KBM-7 (cell line): ENCODE measurements at regions not wholly inside any gene's neighbourhood (a gene's known extent, or its start where the extent isn't known, plus 50 kb on each side); places are given as distances from the start of the nearest gene placed in this dataset.

Source experiments
- DNase-seq: peaks from one replicate; pipeline ENCODE4 v3.0.0-alpha.2; 2015
- in situ Hi-C: fragments of 300-500 bp; cut with MboI; formaldehyde crosslinking; loops from 2 replicates; pipeline ENCODE4 v1.14.3; 2020; ENCODE audit warnings: low sequenced_read_pairs, low pct_unique_long_range_greater_than_20kb, mixed read lengths

DNA sequence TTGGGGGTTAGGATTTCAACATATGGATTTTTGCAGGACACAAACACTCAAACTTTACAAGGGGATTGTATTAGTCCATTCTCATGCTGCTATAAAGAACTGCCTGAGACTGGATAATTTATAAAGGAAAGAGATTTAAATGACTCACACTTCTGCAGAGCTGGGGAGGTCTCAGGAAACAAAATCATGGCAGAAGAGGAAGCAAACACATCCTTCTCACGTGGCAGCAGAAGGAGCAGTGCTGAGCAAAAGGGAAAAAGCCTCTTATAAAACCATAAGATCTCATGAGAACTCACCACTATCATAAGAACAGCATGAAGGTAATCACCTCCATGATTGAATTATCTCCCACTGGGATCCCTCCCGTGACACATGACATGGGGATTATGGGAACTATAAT, 1183.1 kb downstream of the ZPLD1 start:
- in situ Hi-C loops, result no loop called here
- DNase-seq, result no peak

DNA sequence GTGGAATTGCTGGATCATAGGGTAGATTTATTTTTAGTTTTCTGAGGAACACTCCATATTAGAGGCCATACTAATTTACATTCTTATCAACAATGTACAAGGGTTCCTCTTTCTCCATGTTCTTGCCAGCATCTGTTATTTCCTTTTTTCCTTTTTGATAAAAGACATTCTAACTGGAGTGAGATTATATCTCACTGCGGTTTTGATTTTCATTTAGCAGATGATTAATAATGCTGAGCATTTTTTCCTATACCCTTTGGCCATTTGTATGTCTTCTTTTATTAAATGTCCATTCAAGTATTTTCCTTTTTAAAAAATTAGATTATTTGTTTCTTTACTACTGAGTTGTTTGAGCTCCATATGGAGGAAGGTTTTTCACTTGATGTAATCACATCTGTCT, 1189.5 kb downstream of the ZPLD1 start:
- in situ Hi-C loops, result no loop called here
- no peak for DNase-seq

- in situ Hi-C loops, result no loop called here
- DNase-seq, result no peak
These were observed 1194.6 kb downstream of the ZPLD1 start for GRCh38 chr3:103629391-103629790.

- DNase-seq, result no peak
- in situ Hi-C loops, result no loop called here
These were observed 1209.6 kb downstream of the ZPLD1 start for GRCh38 chr3:103644450-103644849.

DNA sequence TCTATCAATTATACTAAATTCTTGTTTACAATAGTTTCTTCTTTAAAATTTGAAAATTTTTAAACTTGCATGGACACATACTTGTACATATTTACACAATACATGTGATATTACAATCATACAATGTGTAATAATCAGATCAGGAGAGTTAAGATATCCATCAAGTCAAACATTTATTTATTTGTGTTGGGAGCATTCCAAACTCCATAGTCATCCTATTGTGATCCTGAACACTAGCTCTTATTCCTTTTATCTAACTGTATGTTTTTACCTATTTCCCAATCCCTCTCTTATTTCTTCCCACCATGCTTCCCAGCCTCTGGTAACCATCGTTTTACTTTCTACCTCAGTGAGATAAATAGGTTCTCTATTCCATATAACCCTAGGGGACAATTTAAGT, 1219.2 kb downstream of the ZPLD1 start:
- in situ Hi-C loops, result no loop called here
- DNase-seq, result no peak

DNA sequence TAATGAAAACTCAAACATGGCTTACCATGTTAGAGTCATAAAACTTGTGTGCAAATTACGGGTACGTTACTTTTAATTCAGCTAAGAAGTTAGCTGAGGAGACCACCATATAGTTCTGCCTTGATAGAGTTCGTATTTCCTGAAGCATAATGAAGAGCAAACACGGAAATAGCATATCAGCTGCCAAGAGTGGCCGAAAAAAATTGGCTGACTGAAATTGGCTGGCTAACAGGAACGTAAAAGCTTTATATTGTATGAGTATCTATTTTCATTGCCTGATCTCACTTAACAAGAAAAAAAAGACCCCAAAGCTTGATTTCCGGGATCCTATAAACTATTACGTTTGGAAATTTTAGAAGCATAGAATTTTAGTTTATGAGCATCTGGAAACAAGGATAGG, 1222.9 kb downstream of the ZPLD1 start:
- in situ Hi-C loops, result no loop called here
- DNase-seq, result no peak

- in situ Hi-C loops, result no loop called here
- DNase-seq, result no peak
These were observed 1226.0 kb downstream of the ZPLD1 start for GRCh38 chr3:103660810-103661209.

DNA sequence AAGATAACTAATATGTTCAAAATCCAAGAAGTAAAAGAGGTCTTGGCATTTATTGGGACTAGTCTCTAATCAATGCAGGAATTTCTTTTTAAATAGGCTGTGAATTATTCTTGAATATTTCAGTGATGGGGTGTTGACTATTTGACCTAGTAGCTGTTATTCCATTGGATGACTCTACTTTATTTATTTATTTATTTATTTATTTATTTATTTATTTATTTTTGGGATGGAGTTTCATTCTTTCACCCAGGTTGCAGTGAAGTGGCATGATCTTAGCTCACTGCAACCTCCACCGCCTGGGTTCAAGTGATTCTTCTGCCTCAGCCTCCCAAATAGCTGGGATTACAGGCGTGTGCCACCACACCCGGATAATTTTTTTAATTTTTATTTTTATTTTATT, 1227.8 kb downstream of the ZPLD1 start:
- in situ Hi-C loops, result no loop called here
- DNase-seq, result no peak

- in situ Hi-C loops, result no loop called here
- DNase-seq, result no peak
These were observed 1237.5 kb downstream of the ZPLD1 start for GRCh38 chr3:103672346-103672745.

GRCh38 chr3:103684904-103685303, 1250.1 kb downstream of the ZPLD1 start:
- DNase-seq, result no peak
- in situ Hi-C loops, result no loop called here

- no peak for DNase-seq
- in situ Hi-C loops, result no loop called here
These were observed 1251.1 kb downstream of the ZPLD1 start for GRCh38 chr3:103685939-103686338.

DNA sequence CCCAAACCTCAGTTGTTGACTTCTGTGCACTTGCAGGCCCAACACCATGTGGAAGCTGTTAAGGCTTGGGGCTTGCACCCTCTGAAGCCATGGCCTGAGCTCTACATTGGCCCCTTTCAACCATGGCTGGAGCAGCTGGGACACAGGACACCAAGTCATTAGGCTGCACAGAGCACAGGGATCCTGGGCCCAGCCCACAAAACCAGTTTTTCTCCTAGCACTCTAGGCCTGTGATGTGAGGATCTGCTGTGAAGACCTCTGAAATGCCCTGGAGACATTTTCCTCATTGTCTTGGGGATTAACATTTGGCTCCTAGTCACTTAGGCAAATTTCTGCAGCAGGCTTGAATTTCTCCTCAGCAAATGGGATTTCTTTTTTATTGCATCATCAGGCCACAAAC, 1255.7 kb downstream of the ZPLD1 start:
- no peak for DNase-seq
- in situ Hi-C loops, result no loop called here

DNA sequence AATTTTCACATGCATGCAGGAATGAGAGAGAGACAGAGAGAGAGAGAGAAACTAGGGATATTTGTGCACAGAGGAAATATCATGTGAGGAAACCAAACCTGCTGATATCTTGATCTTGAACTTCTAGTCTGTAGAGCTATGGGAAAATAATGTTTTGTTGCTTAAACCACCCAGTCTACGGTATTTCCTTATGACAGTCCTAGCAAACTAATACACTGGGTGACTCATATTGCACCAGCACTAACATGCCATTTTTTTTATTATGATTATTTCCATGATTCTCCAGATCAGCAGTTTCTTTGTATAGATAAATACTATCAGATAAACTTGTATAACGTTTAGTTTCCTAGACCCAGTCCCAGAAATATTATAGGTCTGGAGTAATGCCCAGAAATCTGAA, 1259.0 kb downstream of the ZPLD1 start:
- no peak for DNase-seq
- in situ Hi-C loops, result no loop called here

DNA sequence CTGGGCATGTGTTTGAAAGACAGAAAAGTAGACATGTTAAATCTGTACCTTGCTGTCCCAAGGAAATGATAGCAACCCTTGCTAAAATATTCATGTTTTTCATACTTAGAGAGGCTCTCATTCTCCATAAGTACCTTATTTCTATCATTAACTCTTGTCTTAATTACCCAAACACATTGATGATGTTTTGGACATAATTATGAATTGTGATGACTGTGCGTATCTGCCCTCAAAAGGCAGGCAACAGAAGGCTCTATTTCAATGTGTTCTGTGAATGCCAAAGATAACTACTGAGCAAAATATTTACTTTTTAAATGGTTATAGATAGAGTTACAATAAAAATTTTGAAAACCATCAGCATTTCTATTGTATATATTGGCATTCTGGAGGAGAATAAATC, 1263.8 kb downstream of the ZPLD1 start:
- in situ Hi-C loops, result no loop called here
- no peak for DNase-seq

DNA sequence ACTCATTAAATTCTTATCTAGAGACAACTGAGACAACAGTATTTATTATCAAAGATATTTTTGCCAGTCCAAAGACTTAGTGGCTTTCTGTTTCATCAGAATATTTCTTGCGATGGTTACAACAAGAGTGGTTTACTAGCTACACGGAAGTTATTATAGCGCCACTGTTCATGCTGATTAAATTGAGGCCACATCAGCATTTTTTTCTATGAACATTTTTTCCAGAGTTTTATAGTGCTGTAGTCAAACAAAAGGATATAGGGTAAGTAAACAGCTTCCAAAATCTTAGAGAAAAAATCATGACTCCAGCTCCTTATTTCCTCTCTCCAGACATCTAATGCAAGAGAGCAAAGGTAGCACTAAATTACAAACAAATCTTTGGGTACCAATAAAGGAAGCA, 1264.4 kb downstream of the ZPLD1 start:
- no peak for DNase-seq
- in situ Hi-C loops, result no loop called here

- in situ Hi-C loops, result no loop called here
These were observed 1270.8 kb downstream of the ZPLD1 start for GRCh38 chr3:103705641-103706040.

DNA sequence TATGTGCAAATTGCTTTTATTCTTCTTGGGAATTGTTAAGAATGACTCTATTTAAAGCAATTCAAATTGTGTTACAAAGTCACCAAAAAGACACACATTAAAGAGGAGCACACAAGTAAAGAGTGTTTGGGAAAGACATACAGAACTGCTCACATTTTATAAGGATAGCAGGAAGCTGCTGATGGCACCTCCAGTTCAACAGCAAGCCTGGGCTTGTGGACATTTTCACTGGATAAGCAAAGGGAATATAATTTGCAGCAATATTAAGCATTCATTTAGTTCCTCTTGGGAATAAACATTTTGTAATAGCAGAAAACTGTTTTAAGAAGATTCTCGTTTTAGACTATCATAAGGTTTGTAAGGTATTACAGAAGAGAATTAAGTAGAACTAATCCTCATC, 1271.9 kb downstream of the ZPLD1 start:
- in situ Hi-C loops, result no loop called here

More at GRCh38 chr3:103705641-103706040, 1270.8 kb downstream of the ZPLD1 start:
- DNase-seq, result no peak

DNA sequence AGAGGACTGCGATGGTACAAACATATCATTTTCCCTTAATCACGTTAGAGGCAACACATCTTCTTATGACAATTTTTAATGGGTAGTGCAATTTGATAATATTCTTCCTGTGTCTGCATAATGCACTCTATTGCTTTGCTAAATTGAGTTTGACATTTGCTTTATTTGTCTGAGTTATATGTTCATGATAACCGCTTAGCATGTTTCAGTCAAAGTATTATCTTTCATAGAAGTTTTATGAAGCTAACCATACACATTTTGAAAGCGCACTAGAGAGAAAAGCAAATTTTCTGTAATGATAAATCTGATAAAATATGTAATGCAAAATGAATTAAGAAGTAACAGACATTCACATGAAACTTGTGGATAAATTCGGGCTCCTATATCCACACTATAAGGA, 1276.9 kb downstream of the ZPLD1 start:
- in situ Hi-C loops, result no loop called here

More for the DNA sequence above, 1271.9 kb downstream of the ZPLD1 start:
- DNase-seq, result no peak

GRCh38 chr3:103712320-103713008, 1277.6 kb downstream of the ZPLD1 start:
- in situ Hi-C loops, result no loop called here
- DNase-seq, result no peak

More for the DNA sequence above, 1276.9 kb downstream of the ZPLD1 start:
- no peak for DNase-seq

GRCh38 chr3:103729547-103729946, 1294.7 kb downstream of the ZPLD1 start:
- no peak for DNase-seq
- in situ Hi-C loops, result no loop called here

DNA sequence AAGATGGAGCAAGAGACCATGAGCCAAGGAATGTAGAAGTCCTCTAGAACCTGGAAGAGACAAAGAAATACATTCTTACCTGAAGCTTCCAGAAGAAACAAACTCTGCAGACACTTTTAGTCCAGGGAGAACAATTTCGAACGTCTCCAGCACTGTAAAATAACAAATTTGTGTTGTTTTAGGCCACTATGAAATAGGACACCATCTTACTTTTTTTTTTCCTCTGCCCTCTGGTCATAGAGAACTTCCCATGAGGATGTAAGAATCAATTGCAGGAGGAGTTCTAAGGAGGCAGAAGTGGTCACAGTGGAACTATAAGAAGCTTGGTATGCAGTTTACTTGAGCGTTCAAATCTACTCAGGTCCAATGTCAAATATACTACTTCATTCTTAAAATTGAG, 1295.9 kb downstream of the ZPLD1 start:
- no peak for DNase-seq
- in situ Hi-C loops, result no loop called here
